KBM-7 (cell line): ENCODE measurements at regions not wholly inside any gene's neighbourhood (a gene's known extent, or its start where the extent isn't known, plus 50 kb on each side); places are given as distances from the start of the nearest gene placed in this dataset.

ENCODE experiments used
- DNase-seq: peaks from one replicate; pipeline ENCODE4 v3.0.0-alpha.2; 2015
- in situ Hi-C: fragments of 300-500 bp; cut with MboI; formaldehyde crosslinking; loops from 2 replicates; pipeline ENCODE4 v1.14.3; 2020; ENCODE audit warnings: low sequenced_read_pairs, low pct_unique_long_range_greater_than_20kb, mixed read lengths

DNA sequence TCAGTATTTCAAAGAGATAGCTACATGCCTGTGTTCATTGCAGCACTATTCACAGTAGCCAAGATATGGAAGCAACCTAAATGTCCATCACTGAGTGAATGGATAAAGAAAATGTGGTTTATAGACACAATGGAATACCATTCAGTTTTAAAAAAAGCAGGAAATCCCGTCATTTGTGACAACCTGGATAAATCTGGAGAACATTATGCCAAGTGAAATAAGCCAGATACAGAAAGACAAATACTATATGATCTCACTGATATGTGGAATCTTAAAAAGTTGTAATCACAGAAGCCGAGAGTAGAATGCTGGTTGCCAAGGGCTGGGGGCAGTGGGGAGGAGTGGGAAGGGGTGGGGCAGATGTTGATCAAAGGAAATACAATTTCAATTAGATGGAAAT is 235.8 kb upstream of the IGFBP3 start:
- in situ Hi-C loops, result no loop called here
- DNase-seq, result no peak

DNA sequence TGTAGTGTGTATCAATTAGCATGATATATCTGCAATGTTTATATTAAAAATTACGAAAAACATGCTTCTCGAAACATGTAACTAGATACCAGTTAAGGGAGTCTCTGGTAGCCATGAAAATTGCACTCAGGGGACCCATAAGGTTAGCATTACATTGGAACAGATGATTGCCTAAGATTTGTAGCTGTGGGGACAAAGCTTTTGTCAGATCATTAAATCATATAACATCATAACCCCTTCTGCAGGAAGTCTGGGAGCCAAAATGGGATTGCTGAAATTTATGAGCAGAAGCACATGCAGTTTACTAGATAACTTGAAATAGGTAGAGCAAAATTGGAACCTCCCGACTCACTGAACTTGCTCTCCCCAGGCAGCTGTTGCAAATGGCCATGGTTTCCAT is 235.0 kb upstream of the IGFBP3 start:
- no peak for DNase-seq
- in situ Hi-C loops, result no loop called here

DNA sequence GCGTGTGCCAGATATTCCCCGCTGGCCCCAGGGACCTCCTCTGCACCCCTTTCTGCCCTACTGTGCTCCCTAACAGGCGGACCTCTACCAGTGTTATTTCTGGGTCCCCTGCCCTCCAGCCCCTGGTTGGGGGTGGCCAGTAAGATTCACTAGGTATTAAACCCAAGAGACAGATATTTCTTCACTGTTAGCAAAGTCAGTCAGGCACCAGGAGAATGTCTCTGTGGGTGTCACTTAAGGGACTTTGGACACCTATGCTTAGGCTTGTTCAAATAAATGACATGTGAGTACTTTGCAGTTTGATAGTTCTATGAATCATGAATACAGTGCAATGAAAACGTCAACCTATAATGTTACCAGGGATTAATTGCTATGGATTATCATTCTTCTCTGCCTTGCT is 234.3 kb upstream of the IGFBP3 start:
- in situ Hi-C loops, result no loop called here
- no peak for DNase-seq

DNA sequence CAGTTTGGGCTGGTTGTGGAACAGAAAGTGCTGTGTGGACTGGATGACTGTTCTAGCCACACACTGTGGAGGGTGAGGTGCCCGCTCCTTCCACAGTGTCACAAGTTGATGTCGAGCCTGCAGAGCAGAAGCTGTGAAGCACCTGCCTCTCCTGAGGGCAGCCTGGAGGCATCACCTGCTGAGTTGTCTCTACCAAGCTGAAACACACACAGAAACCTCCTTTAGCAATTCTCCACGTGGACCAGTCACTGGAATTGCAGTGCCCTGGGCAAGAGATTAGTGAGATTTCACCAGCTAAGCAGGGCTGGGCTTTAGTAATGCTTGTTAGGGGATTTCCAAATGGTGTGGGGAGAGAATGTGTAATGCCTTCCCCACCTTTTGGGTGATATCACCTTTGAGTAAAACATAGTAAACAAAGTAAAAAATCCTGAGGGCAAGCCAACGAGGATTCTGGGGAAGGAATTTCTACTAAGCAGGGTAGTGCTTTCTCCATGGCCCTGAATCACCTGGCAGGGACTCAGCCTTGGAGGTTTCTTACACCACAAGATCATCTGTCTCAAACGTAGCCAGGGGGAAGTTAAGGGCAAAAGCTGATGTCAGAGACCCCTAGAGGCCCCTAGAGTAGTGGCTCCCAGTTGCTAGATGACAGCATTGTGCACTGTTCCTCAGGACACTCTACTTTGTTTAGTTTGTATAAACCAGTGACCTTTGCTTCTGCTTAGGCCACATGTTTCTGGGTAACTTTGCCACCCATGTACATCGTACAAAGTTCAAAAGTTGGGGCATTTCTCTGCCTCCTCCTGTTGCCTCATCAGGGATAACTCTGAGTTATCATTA is 233.1 kb upstream of the IGFBP3 start:
- in situ Hi-C loops, result no loop called here
- DNase-seq, result no peak

DNA sequence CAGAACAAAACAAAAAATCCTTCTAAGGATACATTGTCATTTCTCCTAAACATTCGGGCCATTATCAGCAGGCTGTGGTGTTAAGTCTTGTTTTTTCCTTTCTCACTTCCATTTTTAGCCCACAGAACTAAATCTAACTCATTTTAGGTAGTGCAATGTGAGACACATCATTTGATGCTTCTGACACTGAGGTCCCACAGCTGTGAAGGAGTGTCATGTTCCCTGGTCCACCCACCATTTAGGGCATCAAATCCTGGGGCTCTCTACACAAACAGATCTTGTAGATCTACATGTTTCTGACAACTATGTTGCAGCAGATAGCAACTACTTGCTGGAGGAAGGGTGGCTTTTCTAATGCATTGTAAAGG is 232.5 kb upstream of the IGFBP3 start:
- DNase-seq, result no peak
- in situ Hi-C loops, result no loop called here

DNA sequence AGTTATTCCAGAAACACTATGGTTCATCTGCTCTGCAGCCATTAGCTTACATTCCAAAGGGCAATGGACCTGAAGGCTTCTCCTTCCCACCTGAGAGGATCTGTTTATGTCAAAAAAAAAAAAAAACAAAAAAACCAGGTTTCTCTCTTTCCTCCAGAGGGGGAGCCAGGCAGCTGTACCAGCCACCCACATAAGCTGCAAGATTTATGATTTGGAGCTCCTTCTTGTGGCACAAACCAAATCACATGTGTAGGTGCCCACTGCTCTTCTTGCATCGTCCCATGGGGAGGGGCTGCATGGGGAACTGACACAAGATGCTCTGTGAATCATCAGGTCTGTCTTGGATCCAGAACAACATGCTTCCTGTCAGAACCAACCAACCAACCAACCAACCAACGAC is 231.6 kb upstream of the IGFBP3 start:
- DNase-seq, result no peak
- in situ Hi-C loops, result no loop called here

DNA sequence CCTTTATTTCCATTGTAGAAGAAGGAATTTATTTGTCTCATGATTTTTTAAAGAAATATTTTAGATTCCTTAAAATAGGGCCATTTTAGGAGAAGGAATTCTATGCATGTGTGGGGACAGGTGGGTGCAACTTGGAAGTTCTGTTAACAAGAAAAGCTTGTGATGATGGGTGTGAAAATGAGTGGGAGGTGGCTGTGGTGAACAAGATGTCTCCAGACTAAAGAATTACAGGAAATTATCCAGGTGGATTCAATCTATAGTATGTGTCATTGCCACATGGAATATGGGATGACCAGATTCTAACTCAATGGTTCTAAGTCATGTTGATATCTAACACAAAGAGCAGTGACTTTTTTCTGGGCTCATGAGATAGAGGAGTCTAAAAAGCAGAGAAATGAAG is 229.6 kb upstream of the IGFBP3 start:
- no peak for DNase-seq
- in situ Hi-C loops, result no loop called here

DNA sequence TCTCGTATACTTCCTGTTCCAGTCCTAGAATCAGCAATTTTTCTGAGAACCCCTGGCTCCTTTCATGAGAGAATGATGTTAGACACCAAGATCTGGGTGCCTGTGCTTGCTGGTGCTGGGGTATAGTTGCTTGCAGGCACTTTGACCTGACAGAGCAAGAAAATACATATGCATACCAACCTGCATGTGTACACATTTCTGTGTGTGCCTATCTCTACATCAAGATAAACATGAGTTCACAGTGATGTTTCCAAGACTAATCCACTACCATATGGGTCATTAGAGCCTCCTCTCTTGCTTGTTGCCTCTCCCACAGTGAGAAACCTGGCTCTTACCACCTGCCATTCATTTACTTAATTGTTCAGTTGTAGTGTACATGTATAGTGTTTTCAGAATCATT is 229.1 kb upstream of the IGFBP3 start:
- DNase-seq, result no peak
- in situ Hi-C loops, result no loop called here

DNA sequence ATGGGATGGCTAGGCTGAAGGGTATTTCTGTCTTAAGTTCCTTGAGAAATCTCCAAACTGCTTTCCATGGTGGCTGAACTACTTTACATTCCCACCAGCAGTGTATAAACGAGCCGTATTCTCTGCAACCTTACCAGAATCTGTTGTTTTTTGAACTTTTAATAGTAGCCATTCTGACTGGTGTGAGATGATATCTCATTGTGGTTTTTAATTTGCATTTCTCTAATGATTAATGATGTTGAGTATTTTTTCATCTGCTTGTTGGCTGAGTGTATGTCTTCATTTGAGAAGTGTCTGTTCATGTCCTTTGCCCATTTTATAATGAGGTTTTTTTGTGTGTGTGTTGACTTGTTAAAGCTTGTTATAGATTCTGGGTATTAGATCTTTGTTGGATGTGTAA is 226.8 kb upstream of the IGFBP3 start:
- in situ Hi-C loops, result no loop called here
- DNase-seq, result no peak

DNA sequence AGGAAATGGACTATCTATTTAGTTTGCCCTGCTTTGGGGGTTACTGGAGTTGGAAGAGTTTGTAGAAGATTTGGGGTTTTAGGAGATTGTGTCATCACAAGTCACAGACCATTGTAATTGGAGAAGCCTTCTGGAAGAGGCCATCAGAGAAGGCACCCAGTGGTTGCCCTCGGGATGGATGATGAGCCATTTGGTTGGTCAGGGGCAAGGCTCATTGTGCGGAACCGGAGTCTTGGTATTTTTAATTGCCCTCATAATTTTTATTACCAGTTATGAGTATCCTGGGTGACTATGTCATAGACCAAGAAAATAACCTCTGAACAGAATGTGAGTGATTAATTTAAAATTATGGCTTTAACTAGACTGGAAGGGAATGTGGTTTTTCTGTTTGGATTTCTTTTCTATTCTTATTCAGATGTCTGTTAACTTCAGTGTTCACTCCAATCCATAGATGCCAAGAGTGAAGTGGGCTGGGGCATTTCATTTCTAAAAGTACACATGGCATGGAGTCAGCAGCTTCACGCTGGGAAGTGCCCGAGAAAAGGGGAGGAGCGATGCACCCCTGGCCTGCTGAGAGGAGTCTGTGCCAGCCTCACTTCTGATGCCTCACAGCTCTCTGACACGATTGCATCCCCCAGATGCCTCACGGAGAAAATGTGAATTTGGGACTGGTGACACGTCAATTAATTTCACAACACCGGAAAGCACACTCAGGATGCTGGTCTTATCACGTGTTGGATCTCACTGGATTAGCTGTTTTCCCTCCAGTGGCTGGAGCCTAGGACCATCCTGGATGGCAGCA is 225.6 kb upstream of the IGFBP3 start:
- in situ Hi-C loops, result no loop called here
- DNase-seq, result no peak

DNA sequence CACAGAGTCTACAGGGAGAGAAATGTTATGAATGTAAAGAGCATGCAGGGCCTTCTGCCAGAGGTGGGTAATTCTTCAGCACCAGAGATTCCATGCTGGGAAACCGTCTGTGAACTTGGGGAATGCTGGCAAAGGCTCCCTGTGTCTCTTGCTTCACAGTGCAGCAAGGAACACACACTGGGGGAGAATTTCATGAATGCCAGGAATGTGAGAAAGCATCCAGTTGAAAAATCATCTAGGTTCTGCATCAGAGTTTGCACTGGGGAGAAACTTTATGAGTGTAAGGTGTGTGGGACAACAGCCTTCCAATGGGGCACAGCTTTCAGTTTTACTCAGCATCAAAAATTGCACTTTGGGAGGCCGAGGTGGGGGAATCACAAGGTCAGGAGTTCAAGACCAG is 224.3 kb upstream of the IGFBP3 start:
- DNase-seq, result no peak
- in situ Hi-C loops, result no loop called here

DNA sequence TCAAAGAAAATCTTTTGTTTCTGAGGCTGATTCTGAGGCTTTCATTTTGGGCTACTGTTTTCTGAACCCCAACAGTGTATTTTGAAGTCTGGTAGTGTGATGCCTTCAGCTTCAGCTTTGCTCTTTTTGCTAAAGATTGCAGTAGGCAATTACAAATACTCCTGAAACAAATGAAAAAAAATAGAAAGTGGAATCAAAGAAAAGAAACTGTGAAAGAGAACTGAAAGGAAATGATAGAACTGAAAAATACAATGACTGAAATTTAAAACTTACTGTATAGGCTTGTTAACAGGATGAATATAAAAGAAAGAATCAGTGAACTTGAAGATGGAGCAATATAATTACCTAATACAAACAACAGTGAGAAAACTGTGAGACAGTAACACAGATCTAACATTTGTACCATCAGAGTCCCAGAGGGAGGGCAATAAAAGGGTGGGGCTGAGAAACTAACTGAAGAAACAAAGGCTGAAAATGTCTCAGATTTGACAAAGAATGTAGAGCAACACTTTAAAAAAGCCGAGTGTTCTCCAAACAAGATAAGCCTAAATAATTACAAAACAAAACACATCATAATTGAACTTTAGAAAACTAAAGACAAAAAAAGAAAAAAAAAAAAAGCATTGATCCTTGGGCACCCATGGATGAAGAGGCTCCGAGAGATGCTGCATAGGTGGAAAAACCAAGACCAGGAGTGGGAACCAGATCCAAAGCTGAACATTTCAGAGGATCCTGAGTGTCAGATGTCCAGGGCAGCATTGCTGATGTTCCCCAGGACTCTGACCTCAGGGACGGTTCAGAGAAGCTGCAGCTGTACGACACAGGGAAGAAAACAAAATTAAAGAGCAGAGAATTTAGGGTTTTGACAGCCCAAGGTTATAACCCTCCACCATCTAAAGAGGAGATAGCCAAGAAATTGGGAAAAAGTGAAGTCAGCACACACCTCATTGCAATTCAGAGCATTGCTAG is 223.2 kb upstream of the IGFBP3 start:
- no peak for DNase-seq
- in situ Hi-C loops, result no loop called here

DNA sequence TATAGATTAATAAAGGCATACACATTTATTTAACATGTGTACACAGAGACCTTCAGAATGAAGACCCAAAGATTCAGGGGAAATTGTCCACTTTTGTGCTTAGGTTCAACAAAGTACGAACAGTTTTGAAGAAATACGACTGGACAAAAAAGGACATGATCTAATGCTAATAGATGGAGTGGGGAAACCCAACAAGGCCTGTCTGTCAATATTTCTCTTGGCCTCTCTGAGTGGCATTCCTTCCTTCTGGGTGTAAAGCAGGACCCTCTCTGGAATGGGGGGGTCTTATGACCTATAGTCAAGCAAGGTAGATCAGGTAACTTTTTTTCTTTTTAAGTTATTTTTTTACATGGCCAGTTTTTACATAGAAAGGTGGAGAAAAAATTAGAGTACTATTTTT is 222.3 kb upstream of the IGFBP3 start:
- in situ Hi-C loops, result no loop called here

DNA sequence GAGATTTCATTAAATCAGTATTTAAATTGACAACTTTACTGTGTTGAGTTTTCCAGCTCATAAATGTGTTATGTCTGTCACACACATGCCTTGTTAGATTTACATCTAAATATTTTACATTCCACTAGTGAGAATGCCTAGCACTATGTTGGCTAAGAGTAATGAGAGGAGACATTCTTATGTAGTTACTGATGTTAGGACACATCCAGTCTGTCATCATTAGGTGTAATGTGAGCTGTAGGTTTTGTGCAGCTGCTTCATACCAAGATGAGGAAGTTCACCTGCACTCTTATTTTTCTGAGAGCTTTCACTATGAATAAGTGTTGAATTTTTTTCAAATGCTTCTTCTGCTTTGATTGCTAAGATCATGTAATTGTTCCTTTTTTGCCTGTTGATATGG is 218.0 kb upstream of the IGFBP3 start:
- in situ Hi-C loops, result no loop called here
- DNase-seq, result no peak

More for the DNA sequence above, 222.3 kb upstream of the IGFBP3 start:
- DNase-seq, result no peak

DNA sequence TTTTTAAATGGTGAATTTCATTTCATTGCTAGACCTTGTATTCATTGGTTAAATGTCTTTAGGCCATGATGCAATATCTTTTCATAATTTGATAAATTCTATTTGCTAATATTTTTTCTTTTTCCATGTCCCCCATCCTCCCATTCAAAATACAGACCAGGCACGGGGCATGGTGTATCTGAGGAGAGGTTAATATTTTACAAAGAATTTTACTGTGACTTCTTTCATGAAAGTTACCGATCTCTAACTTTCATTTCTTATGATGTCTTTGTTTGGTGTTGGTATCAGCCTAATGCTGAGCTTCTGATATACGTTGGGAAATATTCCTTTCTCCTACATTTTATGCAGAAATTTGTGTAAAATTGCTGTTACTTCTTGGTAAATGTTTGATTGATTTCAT is 216.7 kb upstream of the IGFBP3 start:
- DNase-seq, result no peak
- in situ Hi-C loops, result no loop called here

DNA sequence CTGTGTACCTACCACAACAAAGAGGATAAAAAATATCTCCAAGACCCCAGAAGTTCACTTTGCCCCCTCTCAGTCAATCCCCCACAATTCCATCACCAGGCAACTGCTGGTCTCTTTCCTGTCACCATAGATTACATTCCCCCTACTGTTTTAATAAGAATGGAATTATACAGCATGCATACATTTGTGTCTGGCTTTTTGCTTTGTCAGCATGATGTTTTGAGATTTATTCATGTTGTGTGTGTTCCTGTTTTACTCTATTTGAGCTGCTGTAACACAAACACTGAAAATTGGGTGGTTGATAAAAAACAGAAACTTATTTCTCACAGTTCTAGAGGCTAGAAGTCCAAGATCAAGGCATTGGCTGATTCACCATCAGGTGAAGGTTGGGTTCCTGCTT is 214.5 kb upstream of the IGFBP3 start:
- no peak for DNase-seq
- in situ Hi-C loops, result no loop called here

DNA sequence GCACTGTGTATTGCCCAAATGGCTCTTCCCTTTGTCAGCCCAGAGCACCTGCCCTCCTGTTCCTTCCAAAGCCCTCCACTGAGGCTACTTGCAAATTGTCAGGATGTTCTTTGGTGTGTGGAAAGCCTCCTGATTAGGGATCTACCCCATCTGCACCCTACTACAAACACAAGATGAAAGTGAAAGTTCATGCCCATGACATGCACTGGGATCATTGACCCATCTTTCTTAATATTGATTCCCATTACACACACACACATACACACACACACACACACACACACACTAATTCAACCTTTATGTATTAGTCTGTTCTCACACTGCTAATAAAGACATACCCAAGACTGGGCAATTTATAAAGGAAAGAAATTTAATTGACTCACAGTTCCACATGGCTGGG is 213.7 kb upstream of the IGFBP3 start:
- in situ Hi-C loops, result no loop called here
- DNase-seq, result no peak

DNA sequence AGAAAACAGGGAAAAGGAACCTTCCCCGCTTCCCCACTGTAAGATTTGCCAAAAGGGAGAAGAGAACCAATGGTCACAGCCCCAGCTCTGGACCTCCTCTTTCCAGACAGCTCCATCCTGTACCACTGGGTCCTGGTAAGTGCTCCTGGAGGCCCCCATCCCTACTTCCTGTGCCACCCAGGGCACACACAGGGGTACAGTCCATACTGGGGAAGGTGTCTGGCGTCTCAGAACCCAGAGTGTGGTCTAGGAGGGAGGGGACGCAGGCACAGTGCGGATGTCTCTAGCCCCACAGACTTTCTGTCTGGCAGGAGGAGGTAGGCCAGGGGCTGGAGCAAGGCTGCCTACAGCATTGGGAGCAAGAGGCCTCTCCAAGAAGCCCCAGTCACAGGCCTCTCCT is 213.3 kb upstream of the IGFBP3 start:
- no peak for DNase-seq
- in situ Hi-C loops, result no loop called here

DNA sequence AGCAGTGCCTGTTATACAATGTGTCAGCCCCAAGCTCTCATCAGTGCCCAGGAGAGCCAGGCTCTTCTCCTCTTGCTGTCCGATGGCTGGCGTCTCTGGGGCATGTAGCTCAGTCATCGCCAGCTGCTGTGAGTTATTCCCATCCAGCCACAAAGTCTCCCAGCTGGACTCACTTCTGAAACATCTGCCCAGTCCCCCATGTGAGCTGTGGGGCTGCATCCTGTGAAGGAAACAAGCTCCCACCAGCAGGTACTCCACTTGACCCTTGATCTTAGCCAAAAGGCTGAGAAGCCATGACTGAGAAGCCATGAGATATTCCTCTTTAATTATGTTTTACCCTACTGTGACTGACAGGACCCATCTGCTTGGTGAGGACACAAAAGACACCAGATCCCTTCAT is 212.7 kb upstream of the IGFBP3 start:
- no peak for DNase-seq
- in situ Hi-C loops, result no loop called here

DNA sequence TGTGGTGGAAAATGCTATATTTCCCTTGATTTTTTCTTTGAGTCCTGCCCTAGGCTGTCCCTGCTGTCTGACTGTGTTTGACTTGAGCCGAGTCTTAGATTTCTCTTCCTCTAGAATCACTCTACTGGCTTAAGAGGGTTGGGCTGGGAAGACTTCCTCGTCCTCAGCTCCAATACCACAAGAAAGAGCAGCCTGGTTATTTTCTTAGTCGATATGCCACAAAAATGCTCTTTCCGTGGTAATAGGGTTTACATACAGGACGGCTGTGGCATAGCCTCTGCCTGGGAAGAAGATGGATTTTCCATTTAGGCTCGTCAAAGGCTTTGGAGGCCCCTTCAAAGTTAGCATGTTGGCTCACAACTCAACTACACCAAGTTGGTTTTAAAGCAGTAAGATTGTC is 212.0 kb upstream of the IGFBP3 start:
- DNase-seq, result no peak
- in situ Hi-C loops, result no loop called here
